ENCODE measurements at regions not wholly inside any gene's neighbourhood (a gene's known extent, or its start where the extent isn't known, plus 50 kb on each side); places are given as distances from the start of the nearest gene placed in this dataset.
"Not testable (repeated sequence)": the region's sequence is repeated elsewhere in the genome, so short reads cannot be mapped to it uniquely, and the experiment has no call there.

DNA sequence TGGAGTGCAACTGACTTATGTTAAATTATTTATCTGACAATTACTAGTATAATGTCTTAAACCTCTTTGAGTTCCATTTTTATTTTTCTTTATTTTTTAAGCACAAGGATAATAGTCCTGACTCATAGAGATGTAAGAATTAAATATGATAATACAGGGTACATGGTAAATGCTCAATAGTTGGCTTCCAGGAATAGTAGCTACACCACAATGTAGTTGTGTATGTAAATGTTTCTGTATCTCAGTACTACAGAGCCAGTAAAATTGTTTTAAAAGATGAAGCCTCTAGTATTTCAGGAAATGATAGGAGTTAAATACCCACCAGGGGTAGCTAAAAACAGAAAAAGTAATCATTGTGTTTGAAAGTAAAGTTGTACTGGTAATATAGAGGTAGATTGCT, 487.4 kb upstream of the IRAK1BP1 start:
- no peak overlapping the region for H3K4me2 ChIP-seq (ENCODE audit: low read length)
- no peaks in the 10 kb centered on the region for H3K9me2 ChIP-seq (ENCODE audit: low read depth, low read length)
- no peak overlapping the region for H3K4me3 ChIP-seq (ENCODE audit: low read depth, low read length, poor library complexity, severe bottlenecking)
- no peaks in the 10 kb centered on the region for H3K27me3 ChIP-seq (ENCODE audit: insufficient read depth, low read length)
- no peaks in the 10 kb centered on the region for H4K20me1 ChIP-seq (ENCODE audit: insufficient read depth, low read length)
- H3K27ac ChIP-seq (ENCODE audit: low read depth, low read length, poor library complexity, severe bottlenecking): no peak overlapping the region
- H3K9me3 ChIP-seq (ENCODE audit: low read length): no peaks in the 10 kb centered on the region
- no peaks in the 10 kb centered on the region for H3K36me3 ChIP-seq (ENCODE audit: insufficient read depth, low read length)
- H3K4me1 ChIP-seq (ENCODE audit: insufficient read depth, low read length, severe bottlenecking): no peaks in the 10 kb centered on the region
- H3K79me2 ChIP-seq (ENCODE audit: insufficient read depth, low read length): no peaks in the 10 kb centered on the region
- TF ChIP-seq, protein P1, sequence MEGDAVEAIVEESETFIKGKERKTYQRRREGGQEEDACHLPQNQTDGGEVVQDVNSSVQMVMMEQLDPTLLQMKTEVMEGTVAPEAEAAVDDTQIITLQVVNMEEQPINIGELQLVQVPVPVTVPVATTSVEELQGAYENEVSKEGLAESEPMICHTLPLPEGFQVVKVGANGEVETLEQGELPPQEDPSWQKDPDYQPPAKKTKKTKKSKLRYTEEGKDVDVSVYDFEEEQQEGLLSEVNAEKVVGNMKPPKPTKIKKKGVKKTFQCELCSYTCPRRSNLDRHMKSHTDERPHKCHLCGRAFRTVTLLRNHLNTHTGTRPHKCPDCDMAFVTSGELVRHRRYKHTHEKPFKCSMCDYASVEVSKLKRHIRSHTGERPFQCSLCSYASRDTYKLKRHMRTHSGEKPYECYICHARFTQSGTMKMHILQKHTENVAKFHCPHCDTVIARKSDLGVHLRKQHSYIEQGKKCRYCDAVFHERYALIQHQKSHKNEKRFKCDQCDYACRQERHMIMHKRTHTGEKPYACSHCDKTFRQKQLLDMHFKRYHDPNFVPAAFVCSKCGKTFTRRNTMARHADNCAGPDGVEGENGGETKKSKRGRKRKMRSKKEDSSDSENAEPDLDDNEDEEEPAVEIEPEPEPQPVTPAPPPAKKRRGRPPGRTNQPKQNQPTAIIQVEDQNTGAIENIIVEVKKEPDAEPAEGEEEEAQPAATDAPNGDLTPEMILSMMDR (IDR thresholded peaks at IDR 0.05; ENCODE audit: low read length): no peak
- no peak for TF ChIP-seq EZH2 (IDR thresholded peaks at IDR 0.05; ENCODE audit: borderline replicate concordance, low read length)
- H2AFZ ChIP-seq (ENCODE audit: low read length): no peak overlapping the region
- H3K9ac ChIP-seq (ENCODE audit: low read length): no peak overlapping the region
- no peaks in the 10 kb centered on the region for H3F3A ChIP-seq (ENCODE audit: insufficient read depth, low read length)

DNA sequence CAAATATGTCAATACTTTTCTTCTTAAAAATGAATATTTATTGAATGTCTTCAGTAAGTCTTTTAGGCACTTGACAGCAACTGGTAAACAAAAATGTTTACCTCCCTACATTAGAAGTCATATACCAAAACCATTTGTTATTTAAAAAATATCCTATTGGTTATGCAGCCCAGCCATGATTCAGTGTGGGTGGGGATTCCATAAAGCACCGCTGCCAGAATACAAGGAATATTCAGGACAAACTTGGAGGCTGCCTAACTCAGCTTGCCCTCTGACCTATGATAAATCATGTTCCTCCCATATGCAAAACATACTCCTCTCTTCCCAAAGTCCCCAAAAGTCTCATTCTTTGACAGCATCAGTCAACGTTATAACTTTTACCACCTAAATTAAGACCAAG, 486.8 kb upstream of the IRAK1BP1 start:
- Histone ChIP-seq H3F3A (ENCODE audit: insufficient read depth, low read length) (no peaks in the 10 kb centered on the region), H3K27me3 (ENCODE audit: insufficient read depth, low read length) (no peaks in the 10 kb centered on the region), H4K20me1 (ENCODE audit: insufficient read depth, low read length) (no peaks in the 10 kb centered on the region), H2AFZ (ENCODE audit: low read length) (no peak overlapping the region), H3K9me3 (ENCODE audit: low read length) (no peaks in the 10 kb centered on the region), H3K27ac (ENCODE audit: low read depth, low read length, poor library complexity, severe bottlenecking) (no peak overlapping the region), H3K79me2 (ENCODE audit: insufficient read depth, low read length) (no peaks in the 10 kb centered on the region), H3K9ac (ENCODE audit: low read length) (no peak overlapping the region), H3K4me2 (ENCODE audit: low read length) (no peak overlapping the region), H3K36me3 (ENCODE audit: insufficient read depth, low read length) (no peaks in the 10 kb centered on the region), H3K9me2 (ENCODE audit: low read depth, low read length) (no peaks in the 10 kb centered on the region), H3K4me1 (ENCODE audit: insufficient read depth, low read length, severe bottlenecking) (no peaks in the 10 kb centered on the region), H3K4me3 (ENCODE audit: low read depth, low read length, poor library complexity, severe bottlenecking) (no peak overlapping the region)
- TF ChIP-seq EZH2 (IDR thresholded peaks at IDR 0.05; ENCODE audit: borderline replicate concordance, low read length): no peak
- TF ChIP-seq, protein P1 (IDR thresholded peaks at IDR 0.05; ENCODE audit: low read length): no peak

DNA sequence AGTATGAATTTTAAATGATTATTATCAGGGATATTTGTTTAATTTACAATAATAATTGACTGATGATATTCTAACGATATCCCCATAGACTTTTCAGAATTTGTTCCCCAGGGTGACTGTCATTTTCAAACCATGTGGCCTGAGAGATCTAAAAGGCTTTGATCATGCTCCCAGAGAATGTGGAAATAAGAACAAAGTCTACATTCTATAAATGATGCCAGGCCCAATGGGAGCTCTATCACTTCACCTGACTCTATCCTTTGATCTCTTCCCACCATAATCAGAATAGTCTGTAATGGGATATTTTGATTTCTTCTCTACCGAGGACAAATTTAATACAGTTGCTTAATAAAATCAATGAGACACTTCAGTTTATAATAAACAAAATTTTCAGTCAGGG, 483.4 kb upstream of the IRAK1BP1 start:
- H3K36me3 ChIP-seq (ENCODE audit: insufficient read depth, low read length): no peaks in the 10 kb centered on the region
- no peak overlapping the region for H3K27ac ChIP-seq (ENCODE audit: low read depth, low read length, poor library complexity, severe bottlenecking)
- H3K4me1 ChIP-seq (ENCODE audit: insufficient read depth, low read length, severe bottlenecking): no peaks in the 10 kb centered on the region
- H3K4me3 ChIP-seq (ENCODE audit: low read depth, low read length, poor library complexity, severe bottlenecking): no peak overlapping the region
- H4K20me1 ChIP-seq (ENCODE audit: insufficient read depth, low read length): no peaks in the 10 kb centered on the region
- no peaks in the 10 kb centered on the region for H3K27me3 ChIP-seq (ENCODE audit: insufficient read depth, low read length)
- no peaks in the 10 kb centered on the region for H3K79me2 ChIP-seq (ENCODE audit: insufficient read depth, low read length)
- TF ChIP-seq, protein P1 (IDR thresholded peaks at IDR 0.05; ENCODE audit: low read length): no peak
- no peak for TF ChIP-seq EZH2 (IDR thresholded peaks at IDR 0.05; ENCODE audit: borderline replicate concordance, low read length)
- no peak overlapping the region for H2AFZ ChIP-seq (ENCODE audit: low read length)
- no peaks in the 10 kb centered on the region for H3K9me3 ChIP-seq (ENCODE audit: low read length)
- H3K9ac ChIP-seq (ENCODE audit: low read length): no peak overlapping the region
- H3F3A ChIP-seq (ENCODE audit: insufficient read depth, low read length): no peaks in the 10 kb centered on the region
- no peaks in the 10 kb centered on the region for H3K9me2 ChIP-seq (ENCODE audit: low read depth, low read length)
- H3K4me2 ChIP-seq (ENCODE audit: low read length): no peak overlapping the region

DNA sequence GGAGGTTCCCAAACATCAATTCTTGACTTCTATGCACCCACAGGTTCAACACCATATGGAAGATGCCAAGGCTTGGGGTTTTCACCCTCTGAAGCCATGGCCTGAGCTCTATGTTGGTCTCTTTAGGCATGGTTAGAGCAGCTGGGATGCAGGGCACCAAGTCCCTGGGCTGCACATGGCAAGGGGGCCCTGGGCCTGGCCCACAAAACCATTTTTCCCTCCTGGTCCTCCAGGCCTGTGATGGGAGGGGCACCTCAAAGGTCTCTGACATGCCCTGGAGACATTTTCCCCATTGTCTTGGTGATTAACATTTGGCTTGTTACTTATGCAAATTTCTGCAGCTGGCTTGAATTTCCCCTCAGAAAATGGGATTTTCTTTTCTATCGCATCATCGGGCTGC, 480.5 kb upstream of the IRAK1BP1 start:
- not testable (repeated sequence) for H3K4me3 ChIP-seq (ENCODE audit: low read depth, low read length, poor library complexity, severe bottlenecking); H3K79me2 ChIP-seq (ENCODE audit: insufficient read depth, low read length); H3K9me3 ChIP-seq (ENCODE audit: low read length); H2AFZ ChIP-seq (ENCODE audit: low read length); H3K4me2 ChIP-seq (ENCODE audit: low read length); H3K36me3 ChIP-seq (ENCODE audit: insufficient read depth, low read length); H4K20me1 ChIP-seq (ENCODE audit: insufficient read depth, low read length); H3K4me1 ChIP-seq (ENCODE audit: insufficient read depth, low read length, severe bottlenecking); H3K27ac ChIP-seq (ENCODE audit: low read depth, low read length, poor library complexity, severe bottlenecking); H3K9ac ChIP-seq (ENCODE audit: low read length); H3F3A ChIP-seq (ENCODE audit: insufficient read depth, low read length); H3K27me3 ChIP-seq (ENCODE audit: insufficient read depth, low read length); H3K9me2 ChIP-seq (ENCODE audit: low read depth, low read length)

Data from OCI-LY1 (cell line).